ENCODE measurements at regions not wholly inside any gene's neighbourhood (a gene's known extent, or its start where the extent isn't known, plus 50 kb on each side); places are given as distances from the start of the nearest gene placed in this dataset.
A peak's percentile ranks its signal among the peaks of the same experiment; 100 is the strongest.

- ATAC-seq: no peak
- H3K27ac ChIP-seq: no peak overlapping the region
- H3K4me1 ChIP-seq: no peaks in the 10 kb centered on the region
- no peaks in the 10 kb centered on the region for H3K36me3 ChIP-seq (ENCODE audit: insufficient read depth in 1 of 2, low read depth in 1 of 2)
- no peaks in the 10 kb centered on the region for H3K9me3 ChIP-seq
- 9 to 28% (median 11%) methylated on average over 65 to 66 of the region's 66 CpGs for WGBS, 3 donors
- H3K4me3 ChIP-seq: peak overlapping the region; percentile 54
- TF ChIP-seq CTCF (IDR thresholded peaks at IDR 0.05): no peak
- intact Hi-C loops (cut with DNase I): no loop called here
- H3K27me3 ChIP-seq (ENCODE audit: insufficient read depth in 3 of 3, low read length in 2 of 3): peaks cover 3 to 45% (median 9%) of the 10 kb centered on the region in 3 donors
- peak; percentile 15 to 34 for DNase-seq
Measured at GRCh38 chr7:57868771-57869483, 418.9 kb downstream of the ZNF716 start.

Measured in psoas muscle (tissue), 7 donors.